Peyer's patch (tissue), 4 donors: ENCODE measurements at regions not wholly inside any gene's neighbourhood (a gene's known extent, or its start where the extent isn't known, plus 50 kb on each side); places are given as distances from the start of the nearest gene placed in this dataset.

ENCODE experiments used
- POLR2A ChIP-seq, 2 donors: fragments of 450-650 bp; IDR thresholded peaks; one replicate each; pipeline ENCODE4 v1.5.1; 2017; ENCODE audit warnings: antibody characterized with exemption in 2 of 2, mild to moderate bottlenecking in 2 of 2, moderate library complexity in 2 of 2
- TF ChIP-seq, protein P1 (sequence below), 6 experiments: fragments of 450-650 bp in 4 of 6; fragments of 200-600 bp in 2 of 6; sonication (generic) in 1 of 6; IDR thresholded peaks; one replicate each; pipeline ENCODE4 v1.5.1; 2017 to 2019; ENCODE audit warnings: antibody characterized with exemption in 6 of 6, mild to moderate bottlenecking in 3 of 6, moderate library complexity in 1 of 6

DNA sequence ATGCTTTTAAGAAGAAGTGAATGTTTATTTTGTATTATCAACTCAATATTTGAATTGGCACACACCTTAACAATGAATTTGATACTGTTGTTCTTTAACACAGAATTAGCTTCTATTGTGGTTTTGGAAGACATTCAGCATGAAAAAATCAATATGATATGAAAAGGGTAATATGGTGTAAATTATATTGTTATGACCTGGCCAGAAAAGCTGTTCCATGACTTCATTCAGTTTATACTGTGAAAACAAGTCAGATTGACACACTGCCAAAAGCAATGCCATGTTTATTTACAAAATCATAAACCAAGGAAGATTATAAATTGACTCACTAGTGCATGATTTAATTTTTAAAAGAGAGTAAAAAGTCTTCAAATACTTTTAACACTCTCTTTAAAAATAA lies 851.4 kb upstream of the SEL1L start:
- TF ChIP-seq, protein P1, sequence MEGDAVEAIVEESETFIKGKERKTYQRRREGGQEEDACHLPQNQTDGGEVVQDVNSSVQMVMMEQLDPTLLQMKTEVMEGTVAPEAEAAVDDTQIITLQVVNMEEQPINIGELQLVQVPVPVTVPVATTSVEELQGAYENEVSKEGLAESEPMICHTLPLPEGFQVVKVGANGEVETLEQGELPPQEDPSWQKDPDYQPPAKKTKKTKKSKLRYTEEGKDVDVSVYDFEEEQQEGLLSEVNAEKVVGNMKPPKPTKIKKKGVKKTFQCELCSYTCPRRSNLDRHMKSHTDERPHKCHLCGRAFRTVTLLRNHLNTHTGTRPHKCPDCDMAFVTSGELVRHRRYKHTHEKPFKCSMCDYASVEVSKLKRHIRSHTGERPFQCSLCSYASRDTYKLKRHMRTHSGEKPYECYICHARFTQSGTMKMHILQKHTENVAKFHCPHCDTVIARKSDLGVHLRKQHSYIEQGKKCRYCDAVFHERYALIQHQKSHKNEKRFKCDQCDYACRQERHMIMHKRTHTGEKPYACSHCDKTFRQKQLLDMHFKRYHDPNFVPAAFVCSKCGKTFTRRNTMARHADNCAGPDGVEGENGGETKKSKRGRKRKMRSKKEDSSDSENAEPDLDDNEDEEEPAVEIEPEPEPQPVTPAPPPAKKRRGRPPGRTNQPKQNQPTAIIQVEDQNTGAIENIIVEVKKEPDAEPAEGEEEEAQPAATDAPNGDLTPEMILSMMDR (IDR thresholded peaks at IDR 0.05): no peak
- TF ChIP-seq POLR2A (IDR thresholded peaks at IDR 0.05): no peak
